Activated T-helper 1 cell treated with anti-CD3 and anti-CD28 coated beads, Interleukin-12 subunit alpha, Interleukin-12 subunit beta, Interleukin-2, Interleukin-4 antibody, amounts not matched to agents 30 ng/mL and 10 ng/mL and 1 ng/mL, durations not matched to agents 14 hours and 24 hours and 36 hours (primary cell): ENCODE measurements at regions not wholly inside any gene's neighbourhood (a gene's known extent, or its start where the extent isn't known, plus 50 kb on each side); places are given as distances from the start of the nearest gene placed in this dataset.

Source experiments
- DNase-seq: peaks from one replicate; pipeline ENCODE4 v3.0.0; 2021; ENCODE audit warnings: low spot score
- H3K27ac Mint-ChIP-seq: one replicate; pipeline ENCODE4 v1.8.0; 2021; ENCODE audit warnings: mild to moderate bottlenecking, mixed read lengths
- H3K27me3 Mint-ChIP-seq: one replicate; pipeline ENCODE4 v1.8.0; 2022; ENCODE audit warnings: mild to moderate bottlenecking, moderate library complexity, mixed read lengths; ENCODE audit not compliant: insufficient read depth
- H3K36me3 Mint-ChIP-seq: one replicate; pipeline ENCODE4 v1.8.0; 2021; ENCODE audit warnings: low read depth, mixed read lengths
- H3K4me1 Mint-ChIP-seq: one replicate; pipeline ENCODE4 v1.8.0; 2021; ENCODE audit warnings: low read depth, mixed read lengths
- H3K4me3 Mint-ChIP-seq: one replicate; pipeline ENCODE4 v1.8.0; 2021; ENCODE audit warnings: mild to moderate bottlenecking, moderate library complexity, mixed read lengths
- H3K9me3 Mint-ChIP-seq: one replicate; pipeline ENCODE4 v1.8.0; 2021; ENCODE audit warnings: mixed read lengths
- intact Hi-C: fragments of 100-400 bp; cut with micrococcal nuclease; formaldehyde crosslinking; loops from one replicate; pipeline ENCODE4 v1.15.1; 2024

DNA sequence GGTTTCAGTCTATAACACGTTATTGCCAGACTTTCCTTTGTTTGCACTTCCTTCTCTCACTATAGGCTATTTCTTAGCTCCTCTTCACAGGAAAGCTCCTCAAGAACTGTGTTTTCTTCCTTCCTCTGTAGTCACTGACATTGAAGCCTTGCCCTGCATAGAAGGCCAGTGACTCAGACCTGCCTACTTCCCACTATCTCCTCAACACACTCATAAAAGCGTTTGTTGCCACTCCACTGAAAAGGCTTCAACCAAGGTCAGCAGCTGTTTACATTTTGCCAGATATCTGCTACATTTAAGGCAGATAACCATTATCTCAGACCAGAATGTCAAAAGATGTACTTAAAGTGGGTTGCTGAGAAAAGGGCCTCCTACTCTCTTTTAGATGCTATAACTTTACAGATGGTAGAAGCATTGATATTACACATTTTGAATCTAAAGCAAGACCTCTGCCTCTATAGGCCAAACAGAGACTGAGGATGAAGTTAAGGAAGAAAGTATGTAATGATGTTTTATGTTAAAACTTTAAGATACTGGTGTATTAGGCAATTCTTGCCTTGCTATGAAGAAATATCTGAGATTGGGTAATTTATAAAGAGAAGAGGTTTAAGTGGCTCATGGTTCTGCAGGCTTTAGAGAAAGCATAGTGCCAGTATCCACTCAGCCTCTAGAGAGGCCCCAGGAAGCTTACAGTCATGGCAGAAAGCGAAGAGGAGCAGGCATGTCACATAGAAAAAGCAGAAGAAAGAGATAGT, 233.3 kb upstream of the FLRT2 start:
- no peaks in the 10 kb centered on the region for H3K4me1 Mint-ChIP-seq
- no peak overlapping the region for H3K4me3 Mint-ChIP-seq
- no peak overlapping the region for H3K27ac Mint-ChIP-seq
- intact Hi-C loops, result no loop called here
- peaks cover 10% of the 10 kb centered on the region for H3K9me3 Mint-ChIP-seq
- H3K27me3 Mint-ChIP-seq, result no peaks in the 10 kb centered on the region
- no peak for DNase-seq
- no peaks in the 10 kb centered on the region for H3K36me3 Mint-ChIP-seq

DNA sequence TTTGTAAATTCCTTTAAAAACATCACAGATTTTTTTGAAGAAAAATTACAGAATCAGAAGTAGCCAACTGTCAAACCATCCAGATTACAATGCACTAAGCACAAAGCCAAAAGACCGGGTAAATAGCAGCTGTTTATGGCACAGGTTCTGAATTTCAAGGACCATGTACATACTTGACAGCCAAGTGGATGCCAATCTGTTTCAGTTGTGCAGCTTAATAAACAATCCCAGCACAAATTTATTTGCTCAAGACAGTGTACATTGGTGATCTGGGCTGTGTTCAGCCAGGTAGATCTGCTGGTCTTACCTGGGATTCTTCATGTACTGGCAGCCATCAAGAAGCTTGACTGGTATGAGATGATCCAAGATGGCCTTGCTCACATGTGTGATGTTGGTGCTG, 229.8 kb upstream of the FLRT2 start:
- Mint-ChIP-seq H3K27me3 (no peaks in the 10 kb centered on the region), H3K4me3 (no peak overlapping the region), H3K36me3 (no peaks in the 10 kb centered on the region), H3K27ac (no peak overlapping the region), H3K9me3 (peaks cover 10% of the 10 kb centered on the region), H3K4me1 (no peaks in the 10 kb centered on the region)
- intact Hi-C loops, result no loop called here
- no peak for DNase-seq

DNA sequence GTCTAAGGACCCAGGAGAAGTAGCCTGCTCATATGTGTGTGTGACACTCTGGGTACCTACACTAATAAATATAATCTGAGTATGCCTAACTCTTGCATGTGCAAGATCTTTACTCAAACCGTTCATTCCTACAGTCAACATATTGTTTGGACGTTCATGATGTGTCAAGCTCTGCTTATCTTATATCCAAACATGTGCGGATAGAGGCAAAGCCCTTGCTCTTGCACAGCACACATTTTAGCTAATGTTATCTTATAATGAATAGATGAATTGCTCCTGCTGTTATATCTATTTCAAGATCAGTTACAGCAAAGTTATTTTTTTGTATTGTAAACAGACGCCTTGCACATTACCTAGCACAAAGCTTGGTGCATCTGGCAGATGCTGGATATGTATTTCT, 228.4 kb upstream of the FLRT2 start:
- intact Hi-C loops, result no loop called here
- Mint-ChIP-seq H3K36me3 (no peaks in the 10 kb centered on the region), H3K27ac (no peak overlapping the region), H3K4me3 (no peak overlapping the region), H3K27me3 (no peaks in the 10 kb centered on the region), H3K9me3 (peaks cover 10% of the 10 kb centered on the region), H3K4me1 (no peaks in the 10 kb centered on the region)
- DNase-seq, result no peak

DNA sequence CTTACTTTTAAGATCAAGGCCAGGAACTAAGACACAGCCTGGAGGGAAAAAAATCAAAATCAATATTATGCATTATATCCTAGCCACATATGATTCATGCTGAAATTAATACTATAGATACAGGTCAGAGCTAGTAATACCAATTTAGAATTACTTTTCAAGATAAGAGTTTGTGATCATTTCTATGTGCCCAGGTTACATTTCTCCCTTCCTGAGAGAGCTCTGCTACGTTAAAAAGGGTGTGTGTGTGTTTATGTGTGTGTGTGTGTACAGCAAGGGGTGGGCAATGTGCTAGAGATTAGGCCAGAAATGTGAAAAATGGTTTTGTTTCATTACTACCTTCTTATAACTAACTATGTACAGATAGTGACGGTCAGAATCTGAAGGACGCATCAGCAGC, 223.9 kb upstream of the FLRT2 start:
- H3K4me3 Mint-ChIP-seq, result no peak overlapping the region
- H3K9me3 Mint-ChIP-seq, result peaks cover 8% of the 10 kb centered on the region
- H3K27me3 Mint-ChIP-seq, result no peaks in the 10 kb centered on the region
- intact Hi-C loops, result no loop called here
- no peak overlapping the region for H3K27ac Mint-ChIP-seq
- no peaks in the 10 kb centered on the region for H3K4me1 Mint-ChIP-seq
- H3K36me3 Mint-ChIP-seq, result no peaks in the 10 kb centered on the region
- no peak for DNase-seq

GRCh38 chr14:85308531-85309300, 221.2 kb upstream of the FLRT2 start:
- DNase-seq, result no peak
- H3K36me3 Mint-ChIP-seq, result no peaks in the 10 kb centered on the region
- H3K27ac Mint-ChIP-seq, result no peak overlapping the region
- peaks cover 8% of the 10 kb centered on the region for H3K9me3 Mint-ChIP-seq
- H3K27me3 Mint-ChIP-seq, result no peaks in the 10 kb centered on the region
- no peak overlapping the region for H3K4me3 Mint-ChIP-seq
- no peaks in the 10 kb centered on the region for H3K4me1 Mint-ChIP-seq
- intact Hi-C loops, result no loop called here

- no peaks in the 10 kb centered on the region for H3K36me3 Mint-ChIP-seq
- DNase-seq, result no peak
- no peak overlapping the region for H3K27ac Mint-ChIP-seq
- H3K4me1 Mint-ChIP-seq, result no peaks in the 10 kb centered on the region
- intact Hi-C loops, result no loop called here
- H3K4me3 Mint-ChIP-seq, result no peak overlapping the region
- H3K27me3 Mint-ChIP-seq, result no peaks in the 10 kb centered on the region
- H3K9me3 Mint-ChIP-seq, result peaks cover 8% of the 10 kb centered on the region
Observed at GRCh38 chr14:85310491-85311272, 219.3 kb upstream of the FLRT2 start.

- Mint-ChIP-seq H3K4me3 (no peak overlapping the region), H3K36me3 (no peaks in the 10 kb centered on the region), H3K27me3 (no peaks in the 10 kb centered on the region), H3K27ac (no peak overlapping the region), H3K9me3 (peaks cover 8% of the 10 kb centered on the region), H3K4me1 (no peaks in the 10 kb centered on the region)
- DNase-seq, result no peak
- intact Hi-C loops, result no loop called here
Observed at GRCh38 chr14:85313560-85314207, 216.3 kb upstream of the FLRT2 start.

DNA sequence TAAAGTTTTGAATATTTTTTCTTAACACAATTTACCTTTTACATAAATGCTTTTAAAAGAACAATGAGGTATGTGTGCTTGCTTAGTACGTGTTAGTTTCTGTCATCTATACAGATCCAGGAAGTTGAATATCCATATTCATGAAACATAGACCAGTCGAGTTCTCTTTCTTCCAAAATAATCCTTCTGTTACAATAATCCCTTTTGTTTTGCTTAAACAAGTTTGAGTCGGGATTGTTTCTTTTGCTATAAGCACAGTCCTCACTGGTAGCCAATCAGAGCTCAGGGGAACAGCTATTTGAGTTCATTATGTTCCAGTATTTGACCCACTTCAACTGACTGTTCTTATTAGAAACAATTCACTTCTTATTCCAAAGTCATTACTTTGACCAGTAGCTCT, 214.7 kb upstream of the FLRT2 start:
- Mint-ChIP-seq H3K36me3 (no peaks in the 10 kb centered on the region), H3K4me3 (no peak overlapping the region), H3K9me3 (no peaks in the 10 kb centered on the region), H3K4me1 (no peaks in the 10 kb centered on the region), H3K27me3 (no peaks in the 10 kb centered on the region), H3K27ac (no peak overlapping the region)
- intact Hi-C loops, result no loop called here
- DNase-seq, result no peak

- H3K27me3 Mint-ChIP-seq, result no peaks in the 10 kb centered on the region
- DNase-seq, result no peak
- intact Hi-C loops, result no loop called here
- H3K36me3 Mint-ChIP-seq, result no peaks in the 10 kb centered on the region
- no peaks in the 10 kb centered on the region for H3K9me3 Mint-ChIP-seq
- H3K27ac Mint-ChIP-seq, result no peak overlapping the region
- no peaks in the 10 kb centered on the region for H3K4me1 Mint-ChIP-seq
- H3K4me3 Mint-ChIP-seq, result no peak overlapping the region
Observed at GRCh38 chr14:85315733-85316290, 214.1 kb upstream of the FLRT2 start.

GRCh38 chr14:85316701-85317410, 213.1 kb upstream of the FLRT2 start:
- no peaks in the 10 kb centered on the region for H3K36me3 Mint-ChIP-seq
- H3K4me3 Mint-ChIP-seq, result no peak overlapping the region
- no peak for DNase-seq
- H3K27me3 Mint-ChIP-seq, result no peaks in the 10 kb centered on the region
- no peaks in the 10 kb centered on the region for H3K9me3 Mint-ChIP-seq
- intact Hi-C loops, result no loop called here
- H3K27ac Mint-ChIP-seq, result no peak overlapping the region
- no peaks in the 10 kb centered on the region for H3K4me1 Mint-ChIP-seq

DNA sequence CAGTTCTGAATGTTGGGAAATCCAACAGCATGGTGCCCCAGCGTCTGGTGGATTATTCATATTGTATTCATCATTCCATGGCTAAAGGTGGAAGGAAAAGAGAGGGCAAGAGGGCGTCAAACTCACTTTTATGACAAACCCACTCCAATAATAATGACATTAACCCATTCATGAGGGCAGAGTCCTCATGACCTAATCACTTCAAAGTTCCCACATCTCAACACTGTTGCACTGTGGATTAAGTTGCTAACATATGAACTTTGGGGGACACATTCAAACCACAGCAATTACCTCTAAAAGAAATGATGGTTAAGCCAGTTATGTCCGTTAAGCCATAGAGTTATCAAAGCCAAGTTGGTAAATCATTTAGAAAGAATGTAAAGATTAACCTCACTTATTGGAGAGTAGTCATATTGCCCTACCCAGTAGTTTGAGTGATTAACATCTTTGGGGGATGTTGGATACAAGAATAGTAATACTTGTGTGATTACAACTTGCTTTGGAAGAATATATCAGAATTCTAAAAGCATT, 212.4 kb upstream of the FLRT2 start:
- no peaks in the 10 kb centered on the region for H3K27me3 Mint-ChIP-seq
- intact Hi-C loops, result no loop called here
- no peak overlapping the region for H3K4me3 Mint-ChIP-seq
- H3K4me1 Mint-ChIP-seq, result no peaks in the 10 kb centered on the region
- H3K36me3 Mint-ChIP-seq, result no peaks in the 10 kb centered on the region
- peaks cover 2% of the 10 kb centered on the region for H3K9me3 Mint-ChIP-seq
- H3K27ac Mint-ChIP-seq, result no peak overlapping the region
- DNase-seq, result no peak

DNA sequence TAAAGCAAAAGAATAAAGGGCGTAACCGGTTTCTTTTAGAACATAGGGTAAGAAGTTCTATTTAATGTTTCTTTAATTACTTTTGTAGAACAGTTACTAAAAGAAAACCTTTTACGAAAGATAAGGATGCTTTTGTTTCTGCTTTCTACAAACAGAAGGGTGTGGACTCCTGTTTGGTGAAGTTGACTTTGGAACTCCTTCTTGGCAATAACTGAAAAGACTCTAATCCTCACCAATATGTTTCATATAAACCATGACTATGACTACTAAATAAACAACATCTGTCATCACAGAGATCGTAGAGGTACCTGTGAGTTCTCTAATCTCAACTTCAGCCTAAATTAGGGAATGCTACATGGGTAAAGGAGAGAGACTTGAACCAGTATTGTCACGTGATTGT, 210.8 kb upstream of the FLRT2 start:
- no peaks in the 10 kb centered on the region for H3K36me3 Mint-ChIP-seq
- no peak overlapping the region for H3K27ac Mint-ChIP-seq
- peaks cover 4% of the 10 kb centered on the region for H3K9me3 Mint-ChIP-seq
- intact Hi-C loops, result no loop called here
- H3K4me1 Mint-ChIP-seq, result no peaks in the 10 kb centered on the region
- DNase-seq, result no peak
- H3K27me3 Mint-ChIP-seq, result no peaks in the 10 kb centered on the region
- no peak overlapping the region for H3K4me3 Mint-ChIP-seq
